IMR-90 (cell line): ENCODE measurements at regions not wholly inside any gene's neighbourhood (a gene's known extent, or its start where the extent isn't known, plus 50 kb on each side); places are given as distances from the start of the nearest gene placed in this dataset.

ENCODE experiments used
- BHLHE40 ChIP-seq: fragments of 150-350 bp; IDR thresholded peaks from 2 replicates; pipeline ENCODE4 v1.6.1; 2016; ENCODE audit warnings: mild to moderate bottlenecking, low read depth, low read length
- ELK1 ChIP-seq: fragments of 150-350 bp; IDR thresholded peaks from 2 replicates; pipeline ENCODE4 v1.6.1; 2016; ENCODE audit warnings: low read depth, mild to moderate bottlenecking, low read length, moderate library complexity, borderline replicate concordance
- FOS ChIP-seq: fragments of 150-350 bp; IDR thresholded peaks from 2 replicates; pipeline ENCODE4 v1.6.1; 2016; ENCODE audit warnings: low read depth, low read length
- MAFK ChIP-seq: IDR thresholded peaks from 2 replicates; pipeline ENCODE4 v1.6.1; 2012; ENCODE audit warnings: low read depth, low read length, improper control_type of control experiment
- NFE2L2 ChIP-seq: fragments of 150-350 bp; IDR thresholded peaks from 2 replicates; pipeline ENCODE4 v1.6.1; 2016; ENCODE audit warnings: low read depth, mild to moderate bottlenecking, low read length
- POLR2A ChIP-seq: IDR thresholded peaks from 2 replicates; pipeline ENCODE4 v1.6.1; 2012; ENCODE audit warnings: mild to moderate bottlenecking, low read depth, low read length
- RAD21 ChIP-seq: IDR thresholded peaks from 2 replicates; pipeline ENCODE4 v1.6.1; 2012; ENCODE audit warnings: low read length, improper control_type of control experiment
- RFX5 ChIP-seq: IDR thresholded peaks from 2 replicates; pipeline ENCODE4 v1.8.0; 2012; ENCODE audit warnings: low read depth, mild to moderate bottlenecking, low read length, moderate library complexity
- SMC3 ChIP-seq: fragments of 150-350 bp; IDR thresholded peaks from 2 replicates; pipeline ENCODE4 v1.6.1; 2016; ENCODE audit warnings: low read depth, mild to moderate bottlenecking, antibody characterized with exemption, low read length, moderate library complexity
- TF ChIP-seq, protein P1 (sequence below): conservative IDR thresholded peaks from 2 replicates; pipeline ENCODE4 v1.5.1; 2012; ENCODE audit warnings: mild to moderate bottlenecking, low read depth, low read length, improper control_type of control experiment
- TF ChIP-seq, protein P2 (sequence below): fragments of 150-350 bp; IDR thresholded peaks from 2 replicates; pipeline ENCODE4 v1.6.1; 2017; ENCODE audit warnings: mild to moderate bottlenecking, antibody characterized with exemption, low read length, low read depth

- TF ChIP-seq, protein P1, sequence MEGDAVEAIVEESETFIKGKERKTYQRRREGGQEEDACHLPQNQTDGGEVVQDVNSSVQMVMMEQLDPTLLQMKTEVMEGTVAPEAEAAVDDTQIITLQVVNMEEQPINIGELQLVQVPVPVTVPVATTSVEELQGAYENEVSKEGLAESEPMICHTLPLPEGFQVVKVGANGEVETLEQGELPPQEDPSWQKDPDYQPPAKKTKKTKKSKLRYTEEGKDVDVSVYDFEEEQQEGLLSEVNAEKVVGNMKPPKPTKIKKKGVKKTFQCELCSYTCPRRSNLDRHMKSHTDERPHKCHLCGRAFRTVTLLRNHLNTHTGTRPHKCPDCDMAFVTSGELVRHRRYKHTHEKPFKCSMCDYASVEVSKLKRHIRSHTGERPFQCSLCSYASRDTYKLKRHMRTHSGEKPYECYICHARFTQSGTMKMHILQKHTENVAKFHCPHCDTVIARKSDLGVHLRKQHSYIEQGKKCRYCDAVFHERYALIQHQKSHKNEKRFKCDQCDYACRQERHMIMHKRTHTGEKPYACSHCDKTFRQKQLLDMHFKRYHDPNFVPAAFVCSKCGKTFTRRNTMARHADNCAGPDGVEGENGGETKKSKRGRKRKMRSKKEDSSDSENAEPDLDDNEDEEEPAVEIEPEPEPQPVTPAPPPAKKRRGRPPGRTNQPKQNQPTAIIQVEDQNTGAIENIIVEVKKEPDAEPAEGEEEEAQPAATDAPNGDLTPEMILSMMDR: no peak
- TF ChIP-seq POLR2A: no peak
- TF ChIP-seq RAD21: no peak
- TF ChIP-seq ELK1: no peak
- TF ChIP-seq FOS: no peak
- TF ChIP-seq RFX5: no peak
- no peak for TF ChIP-seq SMC3
- TF ChIP-seq MAFK: no peak
- no peak for TF ChIP-seq BHLHE40
- no peak for TF ChIP-seq NFE2L2
- TF ChIP-seq, protein P2, sequence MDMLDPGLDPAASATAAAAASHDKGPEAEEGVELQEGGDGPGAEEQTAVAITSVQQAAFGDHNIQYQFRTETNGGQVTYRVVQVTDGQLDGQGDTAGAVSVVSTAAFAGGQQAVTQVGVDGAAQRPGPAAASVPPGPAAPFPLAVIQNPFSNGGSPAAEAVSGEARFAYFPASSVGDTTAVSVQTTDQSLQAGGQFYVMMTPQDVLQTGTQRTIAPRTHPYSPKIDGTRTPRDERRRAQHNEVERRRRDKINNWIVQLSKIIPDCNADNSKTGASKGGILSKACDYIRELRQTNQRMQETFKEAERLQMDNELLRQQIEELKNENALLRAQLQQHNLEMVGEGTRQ: no peak
Measured at GRCh38 chr2:107735201-107735600, 91.5 kb upstream of the RGPD4 start.
